K562 (cell line): ENCODE measurements at regions not wholly inside any gene's neighbourhood (a gene's known extent, or its start where the extent isn't known, plus 50 kb on each side); places are given as distances from the start of the nearest gene placed in this dataset.

ENCODE experiments used
- ATAC-seq: fragments of 200-7000 bp; cut with Tn5 transposase; 3 replicates; pipeline ENCODE4 v1.9.1; 2020; ENCODE audit warnings: moderate library complexity
- BruUV-seq: library from RNA; stranded (reverse); fragments of 400-500 nt; replicated peaks from 2 replicates; lab custom pipeline; 2021; lab: Mats Ljungman, UMichigan
- CTCF ChIA-PET: fragments of 300-600 bp; formaldehyde crosslinking; extraction: SDS; loops from one replicate; lab custom pipeline; 2021; ENCODE audit warnings: low intra/inter-chr PET ratio; lab: Yijun Ruan, JAX
- POLR2A ChIA-PET: fragments of 300-600, 350-650 bp; sonication (Branson Sonifier 250); formaldehyde crosslinking; extraction: SDS; loops from one replicate; lab custom pipeline; 2021; ENCODE audit warnings: antibody characterized with exemption, inconsistent platforms; lab: Yijun Ruan, JAX
- DNase-seq, 4 experiments: peaks; one replicate each; pipeline versions ENCODE4 v3.0.0 to v3.0.0-alpha.2; 2011 to 2018; ENCODE audit warnings: low spot score in 3 of 4, mixed read lengths in 3 of 4; ENCODE audit errors: extremely low read depth in 1 of 4
- FAIRE-seq: peaks from 2 replicates; lab custom pipeline; 2011; peaks lifted over from hg19 to GRCh38; lab: Jason Lieb, UNC
- H2AFZ ChIP-seq: 2 replicates; pipeline ENCODE4 v1.6.0; 2011; ENCODE audit warnings: low read depth, low read length, control low read depth, inconsistent platforms
- H3K27ac ChIP-seq: fragments of 200-600 bp; 3 replicates; pipeline ENCODE4 v1.8.0; 2011; ENCODE audit warnings: low read depth, mild to moderate bottlenecking, control low read depth, inconsistent platforms, low read length, moderate library complexity, mixed read lengths; ENCODE audit errors: extremely low read depth
- H3K27me3 ChIP-seq, 2 experiments: fragments of 300-600 bp in 1 of 2; 2 replicates in 1 of 2; 3 replicates in 1 of 2; pipeline versions ENCODE4 v1.6.0 to v1.8.0; 2011; ENCODE audit warnings: inconsistent platforms in 2 of 2, low read length in 2 of 2, mild to moderate bottlenecking in 1 of 2, mixed read lengths in 1 of 2, moderate library complexity in 1 of 2; ENCODE audit not compliant: control insufficient read depth in 2 of 2, insufficient read depth in 2 of 2
- H3K36me3 ChIP-seq: fragments of 300-600 bp; 3 replicates; pipeline ENCODE4 v1.8.0; 2011; ENCODE audit warnings: mild to moderate bottlenecking, low read length, inconsistent platforms; ENCODE audit not compliant: control insufficient read depth, insufficient read depth
- H3K4me1 ChIP-seq, 2 experiments: fragments of 200-600 bp in 1 of 2; replicated peaks in 1 of 2; 2 replicates in 1 of 2; 3 replicates in 1 of 2; pipeline versions ENCODE4 v1.5.1 to v1.8.0; 2011; ENCODE audit warnings: inconsistent platforms in 2 of 2, low read length in 2 of 2, mild to moderate bottlenecking in 1 of 2, mixed read lengths in 1 of 2, moderate library complexity in 1 of 2; ENCODE audit not compliant: control insufficient read depth in 2 of 2, insufficient read depth in 2 of 2
- H3K4me2 ChIP-seq: 2 replicates; pipeline ENCODE4 v1.6.1; 2011; ENCODE audit warnings: low read length, control low read depth, inconsistent platforms, mixed read lengths; ENCODE audit not compliant: insufficient read depth
- H3K4me3 ChIP-seq: fragments of 200-600 bp; sonication (generic), shearing (Covaris generic); 2 replicates; pipeline ENCODE4 v1.5.1; 2016; ENCODE audit warnings: control low read depth, inconsistent platforms
- H3K79me2 ChIP-seq: fragments of 200-600 bp; 3 replicates; pipeline ENCODE4 v1.8.0; 2011; ENCODE audit warnings: low read length, inconsistent platforms; ENCODE audit not compliant: control insufficient read depth, insufficient read depth
- H3K9ac ChIP-seq, 2 experiments: 2 replicates each; pipeline versions ENCODE4 v1.6.0 to v1.6.1; 2011; ENCODE audit warnings: low read depth in 2 of 2, low read length in 2 of 2, control low read depth in 1 of 2, inconsistent platforms in 1 of 2, mild to moderate bottlenecking in 1 of 2, mixed read lengths in 1 of 2; ENCODE audit not compliant: insufficient read depth in 1 of 2
- H3K9me1 ChIP-seq: one replicate; pipeline ENCODE4 v1.6.0; 2011; ENCODE audit warnings: inconsistent platforms, mild to moderate bottlenecking, low read length, moderate library complexity; ENCODE audit not compliant: control insufficient read depth, insufficient read depth
- H3K9me3 ChIP-seq: replicated peaks from 2 replicates; pipeline ENCODE4 v1.5.1; 2011; ENCODE audit warnings: low read depth, low read length, inconsistent platforms; ENCODE audit not compliant: control insufficient read depth, insufficient read depth
- H4K20me1 ChIP-seq: replicated peaks from 2 replicates; pipeline ENCODE4 v1.6.1; 2011; ENCODE audit warnings: low read length, inconsistent platforms, mixed read lengths; ENCODE audit not compliant: control insufficient read depth, insufficient read depth
- ATF6 ChIP-seq: sonication (generic); formaldehyde crosslinking; IDR thresholded peaks from 2 replicates; pipeline ENCODE4 v1.4.0; 2020; ENCODE audit warnings: mild to moderate bottlenecking, missing genetic modification reagents
- CBFA2T2 ChIP-seq: fragments of 450-650 bp; conservative IDR thresholded peaks from 2 replicates; pipeline ENCODE4 v1.6.1; 2017; ENCODE audit warnings: mild to moderate bottlenecking
- EHMT2 ChIP-seq: fragments of 450-650 bp; IDR thresholded peaks from 2 replicates; pipeline ENCODE4 v1.6.1; 2018; ENCODE audit warnings: antibody characterized with exemption
- GABPA ChIP-seq: fragments of 200-800 bp; sonication (Bioruptor generic); conservative IDR thresholded peaks from 2 replicates; pipeline ENCODE4 v1.6.1; 2016; ENCODE audit warnings: low read depth, missing genetic modification characterization, missing compliant biosample characterization
- HDAC8 ChIP-seq: fragments of 450-650 bp; IDR thresholded peaks from 2 replicates; pipeline ENCODE4 v1.6.1; 2016; ENCODE audit warnings: mild to moderate bottlenecking, missing genetic modification characterization, moderate library complexity, missing compliant biosample characterization
- KAT2B ChIP-seq: IDR thresholded peaks from one replicate; pipeline ENCODE4 v1.6.1; 2012; ENCODE audit warnings: low read depth, mild to moderate bottlenecking, control low read depth, inconsistent platforms, low read length, moderate library complexity
- LCOR ChIP-seq: sonication (generic); formaldehyde crosslinking; IDR thresholded peaks from 2 replicates; pipeline ENCODE4 v1.8.0; 2022; ENCODE audit warnings: mild to moderate bottlenecking, missing genetic modification reagents
- MLX ChIP-seq, 2 experiments: fragments of 450-650 bp in 1 of 2; sonication (generic) in 1 of 2; formaldehyde crosslinking; conservative IDR thresholded peaks; 2 replicates each; pipeline versions ENCODE4 v1.4.0 to v1.8.1; 2020 to 2022; ENCODE audit warnings: mild to moderate bottlenecking in 1 of 2, missing genetic modification reagents in 1 of 2
- PPARD ChIP-seq: fragments of 250-450 bp; sonication (Bioruptor Pico); IDR thresholded peaks from 2 replicates; pipeline ENCODE4 v1.8.0; 2022; ENCODE audit warnings: inconsistent platforms, mild to moderate bottlenecking, moderate library complexity
- PTBP1 ChIP-seq: fragments of 200-400 bp; formaldehyde crosslinking; IDR thresholded peaks from 2 replicates; pipeline ENCODE4 v1.6.1; 2017; ENCODE audit warnings: low read depth, low read length
- RB1 ChIP-seq: fragments of 450-650 bp; IDR thresholded peaks from 2 replicates; pipeline ENCODE4 v1.6.1; 2017; ENCODE audit warnings: low read depth, mild to moderate bottlenecking
- SNRNP70 ChIP-seq: fragments of 200-400 bp; formaldehyde crosslinking; optimal IDR thresholded peaks from 2 replicates; pipeline ENCODE3; 2017; ENCODE audit warnings: low read depth, low read length
- SPI1 ChIP-seq: IDR thresholded peaks from 2 replicates; pipeline ENCODE4 v1.6.1; 2011; ENCODE audit warnings: low read depth, low read length, control low read depth, borderline replicate concordance
- TAF7 ChIP-seq: fragments of 450-650 bp; IDR thresholded peaks from 2 replicates; pipeline ENCODE4 v1.6.1; 2016; ENCODE audit warnings: missing genetic modification characterization, missing compliant biosample characterization
- TBL1XR1 ChIP-seq, 2 experiments: IDR thresholded peaks; 2 replicates each; pipeline ENCODE4 v1.6.1; 2012; ENCODE audit warnings: improper control_type of control experiment in 2 of 2, low read length in 2 of 2, mild to moderate bottlenecking in 1 of 2
- ZBTB2 ChIP-seq: fragments of 450-650 bp; IDR thresholded peaks from 2 replicates; pipeline ENCODE4 v1.6.1; 2016; ENCODE audit warnings: antibody characterized with exemption
- ZNF253 ChIP-seq: fragments of 250-450 bp; sonication (Bioruptor Pico); conservative IDR thresholded peaks from 2 replicates; pipeline ENCODE4 v1.6.1; 2021; ENCODE audit warnings: mild to moderate bottlenecking
- ZNF3 ChIP-seq: fragments of 250-450 bp; sonication (Bioruptor Pico); IDR thresholded peaks from 2 replicates; pipeline ENCODE4 v1.5.0; 2021; ENCODE audit warnings: mild to moderate bottlenecking, moderate library complexity
- WGBS: fragments of 100-300 bp; shearing (Covaris generic); methylation state at CpG from one replicate; pipeline ENCODE4 v1.1.6; 2016; ENCODE audit warnings: low coverage, mixed read lengths; ENCODE audit not compliant: insufficient coverage; ENCODE audit errors: missing lambda C conversion rate; 5-methylcytosine and 5-hydroxymethylcytosine counted together
- in situ Hi-C: fragments of 300-500 bp; cut with MboI; formaldehyde crosslinking; loops from 4 replicates; pipeline ENCODE4 v1.15.0; 2018; ENCODE audit warnings: inconsistent platforms, mixed read lengths
- intact Hi-C: fragments of 100-400 bp; cut with micrococcal nuclease; formaldehyde crosslinking; loops from 2 replicates; pipeline ENCODE4 v1.14.2; 2022

DNA sequence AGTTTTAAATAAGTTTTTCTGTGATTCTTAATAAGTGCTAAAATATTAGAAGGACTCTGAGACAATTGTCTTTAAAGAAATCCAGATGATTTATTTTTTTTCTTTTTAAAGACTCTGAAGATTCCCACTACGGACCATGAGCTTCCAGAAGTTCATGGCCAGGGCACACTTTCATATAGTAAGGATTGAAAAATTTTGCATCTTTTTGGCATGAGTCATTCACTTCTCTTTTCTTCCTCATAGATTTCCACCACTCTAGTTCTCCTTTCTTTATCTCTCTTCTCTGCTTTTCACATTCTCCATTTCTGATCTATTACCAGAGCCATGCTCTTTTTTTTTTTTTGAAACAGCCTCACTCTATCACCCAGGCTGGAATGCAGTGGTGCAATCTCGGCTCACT is 385.8 kb downstream of the FLRT2 start:
- no peak overlapping the region for H3K4me2 ChIP-seq
- no TSS peak for BruUV-seq
- no peaks in the 10 kb centered on the region for H3K79me2 ChIP-seq
- no peaks in the 10 kb centered on the region for H3K9me1 ChIP-seq
- no peaks in the 10 kb centered on the region for H3K9me3 ChIP-seq
- no peak overlapping the region for H2AFZ ChIP-seq
- H4K20me1 ChIP-seq, result no peaks in the 10 kb centered on the region
- H3K27ac ChIP-seq, result no peak overlapping the region
- no peak overlapping the region for H3K4me3 ChIP-seq
- in situ Hi-C loops, result no loop called here
- no peaks in the 10 kb centered on the region for H3K36me3 ChIP-seq
- no peak for FAIRE-seq
- H3K4me1 ChIP-seq, result no peaks in the 10 kb centered on the region
- no peaks in the 10 kb centered on the region for H3K27me3 ChIP-seq
- TF ChIP-seq KAT2B (no peak), PTBP1 (no peak), ZBTB2 (no peak), PPARD (CRISPR knock-in tag) (no peak), ATF6 (CRISPR knock-in tag) (no peak), HDAC8 (no peak), EHMT2 (no peak), TBL1XR1 (IDR thresholded peaks at IDR 0.05; ENCODE audit: low read length in 2 of 2) (no peak), RB1 (no peak), MLX (CRISPR knock-in tag; conservative IDR thresholded peaks at IDR 0.05) (no peak), ZNF253 (CRISPR knock-in tag) (no peak), LCOR (CRISPR knock-in tag) (no peak), GABPA (no peak), TAF7 (no peak), CBFA2T2 (no peak), SNRNP70 (no peak), SPI1 (no peak), ZNF3 (CRISPR knock-in tag) (no peak)
- TF ChIP-seq, all 486 proteins: peak for 0
- DNase-seq (no peak), ATAC-seq (no peak)
- intact Hi-C loops, result no loop called here
- ChIA-PET CTCF (no interaction called here), POLR2A (no interaction called here)
- no peak overlapping the region for H3K9ac ChIP-seq
- WGBS, result 0% methylated on average over 1 of the region's 2 CpGs
